SK-N-SH (cell line): ENCODE measurements at regions not wholly inside any gene's neighbourhood (a gene's known extent, or its start where the extent isn't known, plus 50 kb on each side); places are given as distances from the start of the nearest gene placed in this dataset.

Experiments used
- CTCF ChIA-PET: fragments of 300-600, 350-600 bp; formaldehyde crosslinking; extraction: SDS; loops from one replicate; lab custom pipeline; 2021; lab: Yijun Ruan, JAX
- POLR2A ChIA-PET: fragments of 350-600 bp; sonication (Branson Sonifier 250); formaldehyde crosslinking; extraction: SDS; loops from one replicate; lab custom pipeline; 2020; ENCODE audit warnings: antibody characterized with exemption, inconsistent platforms; lab: Yijun Ruan, JAX
- DNase-seq: peaks from one replicate; pipeline ENCODE4 v3.0.0; 2012
- H2AFZ ChIP-seq: fragments of 200-600 bp; sonication (generic); 2 replicates; pipeline ENCODE4 v1.8.1; 2016; ENCODE audit warnings: antibody characterized with exemption, mild to moderate bottlenecking, low read depth
- H3F3A ChIP-seq: fragments of 200-600 bp; sonication (generic); replicated peaks from 2 replicates; pipeline ENCODE3; 2016; ENCODE audit warnings: antibody characterized with exemption, mild to moderate bottlenecking; ENCODE audit not compliant: insufficient read depth
- H3K27ac ChIP-seq, 2 experiments: fragments of 200-500 bp in 1 of 2; fragments of 200-600 bp in 1 of 2; sonication (Bioruptor generic) in 1 of 2; sonication (generic), shearing (Covaris generic) in 1 of 2; 2 replicates each; pipeline versions ENCODE4 v1.5.1 to v1.6.1; 2014 to 2016; ENCODE audit warnings: low read depth in 2 of 2, inconsistent platforms in 1 of 2, low read length in 1 of 2, mild to moderate bottlenecking in 1 of 2, mixed read lengths in 1 of 2
- H3K27me3 ChIP-seq: fragments of 200-600 bp; sonication (generic), shearing (Covaris generic); 2 replicates; pipeline ENCODE4 v1.6.1; 2016; ENCODE audit warnings: mixed run types; ENCODE audit not compliant: insufficient read depth
- H3K36me3 ChIP-seq, 2 experiments: fragments of 200-500 bp in 1 of 2; fragments of 200-600 bp in 1 of 2; sonication (Bioruptor generic) in 1 of 2; sonication (generic) in 1 of 2; replicated peaks in 1 of 2; 2 replicates each; pipeline versions ENCODE3 to v1.5.1; 2014 to 2016; ENCODE audit warnings: low read length in 1 of 2, mild to moderate bottlenecking in 1 of 2; ENCODE audit not compliant: insufficient read depth in 2 of 2, control insufficient read depth in 1 of 2
- H3K4me1 ChIP-seq, 2 experiments: fragments of 200-500 bp in 1 of 2; fragments of 200-600 bp in 1 of 2; sonication (Bioruptor generic) in 1 of 2; sonication (generic), shearing (Covaris generic) in 1 of 2; 2 replicates each; pipeline versions ENCODE4 v1.5.1 to v1.6.1; 2014 to 2016; ENCODE audit warnings: low read depth in 1 of 2, low read length in 1 of 2, mixed run types in 1 of 2; ENCODE audit not compliant: insufficient read depth in 2 of 2, control insufficient read depth in 1 of 2
- H3K4me2 ChIP-seq: fragments of 200-600 bp; sonication (generic), shearing (Covaris generic); 2 replicates; pipeline ENCODE4 v1.6.1; 2017; ENCODE audit warnings: mixed run types
- H3K4me3 ChIP-seq, 2 experiments: fragments of 200-500 bp in 1 of 2; fragments of 200-600 bp in 1 of 2; sonication (Bioruptor generic) in 1 of 2; sonication (generic), shearing (Covaris generic) in 1 of 2; 2 replicates each; pipeline versions ENCODE4 v1.5.1 to v1.8.1; 2014 to 2016; ENCODE audit warnings: low read depth in 2 of 2, inconsistent platforms in 1 of 2, low read length in 1 of 2, mild to moderate bottlenecking in 1 of 2, mixed read lengths in 1 of 2, moderate library complexity in 1 of 2
- H3K79me2 ChIP-seq: fragments of 200-600 bp; sonication (generic); 2 replicates; pipeline ENCODE4 v1.8.1; 2017; ENCODE audit warnings: mild to moderate bottlenecking; ENCODE audit not compliant: insufficient read depth
- H3K9ac ChIP-seq: fragments of 200-600 bp; sonication (generic); 2 replicates; pipeline ENCODE4 v1.6.1; 2017; ENCODE audit warnings: mixed run types
- H3K9me2 ChIP-seq: fragments of 200-600 bp; sonication (generic); 2 replicates; pipeline ENCODE4 v1.6.1; 2017; ENCODE audit warnings: mixed run types
- H3K9me3 ChIP-seq: fragments of 200-600 bp; sonication (generic); 2 replicates; pipeline ENCODE4 v1.6.1; 2017; ENCODE audit warnings: mixed run types, mild to moderate bottlenecking, moderate library complexity
- H4K20me1 ChIP-seq: fragments of 200-600 bp; sonication (generic); 2 replicates; pipeline ENCODE4 v1.6.1; 2017; ENCODE audit warnings: mild to moderate bottlenecking, mixed run types; ENCODE audit not compliant: insufficient read depth
- CHD2 ChIP-seq: fragments of 150-350 bp; IDR thresholded peaks from 2 replicates; pipeline ENCODE4 v1.6.1; 2018; ENCODE audit warnings: low read length; ENCODE audit not compliant: partially characterized antibody
- ELF1 ChIP-seq: IDR thresholded peaks from 2 replicates; pipeline ENCODE4 v1.4.0; 2012
- EP300 ChIP-seq, 2 experiments: IDR thresholded peaks; 2 replicates each; pipeline versions ENCODE4 v1.4.0 to v1.6.1; 2012; ENCODE audit warnings: borderline replicate concordance in 1 of 2, low read depth in 1 of 2, low read length in 1 of 2
- FOXJ3 ChIP-seq: sonication (generic); formaldehyde crosslinking; IDR thresholded peaks from 2 replicates; pipeline ENCODE4 v1.5.1; 2020; ENCODE audit warnings: mild to moderate bottlenecking, missing genetic modification reagents
- GABPA ChIP-seq: IDR thresholded peaks from 2 replicates; pipeline ENCODE4 v1.4.0; 2012; ENCODE audit warnings: low read depth, mild to moderate bottlenecking
- GATA2 ChIP-seq: sonication (generic); formaldehyde crosslinking; IDR thresholded peaks from 2 replicates; pipeline ENCODE4 v1.5.0; 2020; ENCODE audit warnings: mild to moderate bottlenecking, missing genetic modification reagents
- JUND ChIP-seq: IDR thresholded peaks from 2 replicates; pipeline ENCODE4 v1.4.0; 2012
- MAX ChIP-seq: IDR thresholded peaks from 2 replicates; pipeline ENCODE4 v1.4.0; 2012; ENCODE audit warnings: low read depth
- MEF2A ChIP-seq: IDR thresholded peaks from 2 replicates; pipeline ENCODE4 v1.4.0; 2012; ENCODE audit warnings: low read depth, borderline replicate concordance
- NRF1 ChIP-seq: IDR thresholded peaks from 2 replicates; pipeline ENCODE4 v1.6.1; 2012; ENCODE audit warnings: low read depth, mild to moderate bottlenecking, low read length
- PBX3 ChIP-seq: IDR thresholded peaks from 2 replicates; pipeline ENCODE4; 2012
- POLR2AphosphoS5 ChIP-seq: IDR thresholded peaks from 2 replicates; pipeline ENCODE4 v1.6.1; 2012; ENCODE audit warnings: low read depth, low read length
- RAD21 ChIP-seq: IDR thresholded peaks from 2 replicates; pipeline ENCODE4 v1.6.1; 2012; ENCODE audit warnings: mild to moderate bottlenecking, low read length
- RCOR1 ChIP-seq: fragments of 150-350 bp; IDR thresholded peaks from 2 replicates; pipeline ENCODE4 v1.6.1; 2017; ENCODE audit warnings: antibody characterized with exemption, low read length
- REST ChIP-seq: IDR thresholded peaks from 2 replicates; pipeline ENCODE4 v1.6.1; 2012; ENCODE audit warnings: mild to moderate bottlenecking, low read depth, low read length, moderate library complexity
- SMC3 ChIP-seq: IDR thresholded peaks from 2 replicates; pipeline ENCODE4 v1.6.1; 2012; ENCODE audit warnings: low read depth, low read length, improper control_type of control experiment
- TAF1 ChIP-seq: IDR thresholded peaks from 2 replicates; pipeline ENCODE4 v1.6.1; 2012; ENCODE audit warnings: low read depth, mild to moderate bottlenecking, low read length, moderate library complexity, borderline replicate concordance
- USF1 ChIP-seq: IDR thresholded peaks from 2 replicates; pipeline ENCODE4 v1.4.0; 2012; ENCODE audit warnings: low read depth, borderline replicate concordance
- YY1 ChIP-seq: IDR thresholded peaks from 2 replicates; pipeline ENCODE4 v1.4.0; 2012; ENCODE audit warnings: low read depth, mild to moderate bottlenecking
- WGBS: methylation state at CpG from one replicate; pipeline ENCODE4 v1.1.6; 2017; ENCODE audit warnings: low lambda C conversion rate; 5-methylcytosine and 5-hydroxymethylcytosine counted together
- TF ChIP-seq, protein P1 (sequence below): IDR thresholded peaks from 2 replicates; pipeline ENCODE4 v1.4.0; 2012; ENCODE audit warnings: low read depth, borderline replicate concordance

DNA sequence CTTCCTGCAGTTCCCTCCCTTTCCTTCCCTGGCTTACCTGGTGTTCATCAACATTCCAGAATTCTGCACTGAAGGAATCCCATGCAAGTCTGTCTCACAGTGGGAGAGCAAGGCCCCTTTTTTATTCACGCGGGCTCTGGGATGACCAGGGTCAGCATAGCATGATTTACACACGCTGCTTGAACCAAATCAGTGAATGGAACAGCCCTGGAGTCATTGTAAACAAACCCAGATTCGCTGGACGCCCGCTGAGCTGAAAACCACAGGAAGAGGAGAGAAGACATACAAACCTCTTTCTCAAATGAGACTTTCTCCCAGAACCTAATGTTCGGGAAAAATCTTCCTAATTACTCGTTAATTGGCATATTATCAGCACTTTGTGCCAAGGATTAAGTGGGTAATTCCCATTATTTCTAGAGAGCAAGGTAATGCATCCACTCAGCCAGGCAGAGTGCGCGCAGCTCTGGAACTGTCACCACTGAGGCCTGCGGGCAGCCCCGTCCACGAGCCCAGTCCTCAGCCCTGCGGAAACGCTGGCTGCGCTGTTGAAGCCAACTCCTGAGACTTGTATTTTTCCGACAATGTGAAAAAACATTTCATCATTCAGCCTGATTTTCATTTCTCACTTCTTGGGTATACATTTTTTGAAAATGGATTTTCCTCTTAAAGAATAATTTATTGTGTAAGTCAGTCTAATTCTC lies 140.0 kb downstream of the ETS2 start:
- H3K9me3 ChIP-seq, result no peaks in the 10 kb centered on the region
- H3K27ac ChIP-seq, result no peak overlapping the region
- H3K4me1 ChIP-seq, result no peaks in the 10 kb centered on the region
- no peak for DNase-seq
- no peak overlapping the region for H3K4me3 ChIP-seq
- H4K20me1 ChIP-seq, result no peaks in the 10 kb centered on the region
- H3K9me2 ChIP-seq, result no peaks in the 10 kb centered on the region
- H3K4me2 ChIP-seq, result no peak overlapping the region
- no peaks in the 10 kb centered on the region for H3K36me3 ChIP-seq
- POLR2A ChIA-PET, result no interaction called here
- H3K79me2 ChIP-seq, result no peaks in the 10 kb centered on the region
- no peaks in the 10 kb centered on the region for H3F3A ChIP-seq
- H3K27me3 ChIP-seq, result no peaks in the 10 kb centered on the region
- WGBS, result 81% methylated on average over 15 of the region's 17 CpGs
- TF ChIP-seq SMC3 (no peak), RAD21 (no peak), MAX (no peak), POLR2AphosphoS5 (no peak), JUND (no peak), USF1 (no peak), TAF1 (no peak)
- no peak overlapping the region for H3K9ac ChIP-seq
- H2AFZ ChIP-seq, result no peak overlapping the region
- CTCF ChIA-PET, result no interaction called here

DNA sequence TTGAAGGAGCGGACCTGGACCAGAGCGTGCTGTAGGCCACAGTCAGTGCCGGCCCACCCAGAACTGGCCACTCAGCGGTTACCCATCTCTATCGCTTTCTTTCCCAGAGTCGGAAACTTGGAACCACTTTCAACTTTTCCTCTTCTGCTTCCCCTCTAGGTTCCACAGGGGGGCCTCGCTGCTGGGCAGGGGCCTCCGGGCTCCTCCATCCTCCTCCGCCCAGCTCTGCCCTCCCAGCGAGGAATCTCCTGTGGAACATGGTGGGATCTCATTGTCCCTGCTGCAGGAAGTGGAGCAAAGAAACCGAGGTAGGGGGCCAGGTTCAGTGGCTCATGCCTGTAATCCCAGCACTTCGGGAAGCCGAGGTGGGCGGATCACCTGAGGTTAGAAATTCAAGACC lies 139.2 kb downstream of the ETS2 start:
- H4K20me1 ChIP-seq, result no peaks in the 10 kb centered on the region
- no peak overlapping the region for H2AFZ ChIP-seq
- no peaks in the 10 kb centered on the region for H3K27me3 ChIP-seq
- POLR2A ChIA-PET, result no interaction called here
- H3K4me3 ChIP-seq, result no peak overlapping the region
- H3K4me2 ChIP-seq, result no peak overlapping the region
- CTCF ChIA-PET, result no interaction called here
- H3K27ac ChIP-seq, result no peak overlapping the region
- no peak overlapping the region for H3K9ac ChIP-seq
- WGBS, result 91% methylated on average over 14 of the region's 14 CpGs
- no peaks in the 10 kb centered on the region for H3K36me3 ChIP-seq
- no peaks in the 10 kb centered on the region for H3K9me2 ChIP-seq
- TF ChIP-seq JUND (no peak), GATA2 (CRISPR knock-in tag) (no peak), FOXJ3 (no peak), SMC3 (no peak), NRF1 (no peak), YY1 (no peak), REST (no peak), MEF2A (no peak), EP300 (IDR thresholded peaks at IDR 0.05; ENCODE audit: borderline replicate concordance in 1 of 2, low read depth in 1 of 2, low read length in 1 of 2) (no peak), MAX (no peak), PBX3 (no peak), GABPA (no peak), CHD2 (no peak), RCOR1 (no peak), RAD21 (no peak), POLR2AphosphoS5 (no peak), ELF1 (no peak)
- TF ChIP-seq, protein P1, sequence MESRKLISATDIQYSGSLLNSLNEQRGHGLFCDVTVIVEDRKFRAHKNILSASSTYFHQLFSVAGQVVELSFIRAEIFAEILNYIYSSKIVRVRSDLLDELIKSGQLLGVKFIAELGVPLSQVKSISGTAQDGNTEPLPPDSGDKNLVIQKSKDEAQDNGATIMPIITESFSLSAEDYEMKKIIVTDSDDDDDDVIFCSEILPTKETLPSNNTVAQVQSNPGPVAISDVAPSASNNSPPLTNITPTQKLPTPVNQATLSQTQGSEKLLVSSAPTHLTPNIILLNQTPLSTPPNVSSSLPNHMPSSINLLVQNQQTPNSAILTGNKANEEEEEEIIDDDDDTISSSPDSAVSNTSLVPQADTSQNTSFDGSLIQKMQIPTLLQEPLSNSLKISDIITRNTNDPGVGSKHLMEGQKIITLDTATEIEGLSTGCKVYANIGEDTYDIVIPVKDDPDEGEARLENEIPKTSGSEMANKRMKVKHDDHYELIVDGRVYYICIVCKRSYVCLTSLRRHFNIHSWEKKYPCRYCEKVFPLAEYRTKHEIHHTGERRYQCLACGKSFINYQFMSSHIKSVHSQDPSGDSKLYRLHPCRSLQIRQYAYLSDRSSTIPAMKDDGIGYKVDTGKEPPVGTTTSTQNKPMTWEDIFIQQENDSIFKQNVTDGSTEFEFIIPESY, result no peak
- no peak for DNase-seq
- H3K9me3 ChIP-seq, result no peaks in the 10 kb centered on the region
- no peaks in the 10 kb centered on the region for H3K4me1 ChIP-seq
- no peaks in the 10 kb centered on the region for H3K79me2 ChIP-seq
- no peaks in the 10 kb centered on the region for H3F3A ChIP-seq
